ENCODE measurements at regions not wholly inside any gene's neighbourhood (a gene's known extent, or its start where the extent isn't known, plus 50 kb on each side); places are given as distances from the start of the nearest gene placed in this dataset.
"Not testable (repeated sequence)": the region's sequence is repeated elsewhere in the genome, so short reads cannot be mapped to it uniquely, and the experiment has no call there.

- TF ChIP-seq CTCF (IDR thresholded peaks at IDR 0.05; ENCODE audit: insufficient read depth, low read depth, low read length, missing control alignments) = no peak
- H3K4me3 ChIP-seq (ENCODE audit: low read depth, low read length) = no peak overlapping the region
- no peak for DNase-seq (ENCODE audit: low read depth)
These were observed 175.7 kb upstream of the MXRA5 start for GRCh38 chrX:3522101-3522650.

- no peak for TF ChIP-seq CTCF (IDR thresholded peaks at IDR 0.05; ENCODE audit: insufficient read depth, low read depth, low read length, missing control alignments)
- H3K4me3 ChIP-seq (ENCODE audit: low read depth, low read length) = no peak overlapping the region
- DNase-seq (ENCODE audit: low read depth) = no peak
These were observed 174.9 kb upstream of the MXRA5 start for GRCh38 chrX:3521396-3521795.

GRCh38 chrX:3520982-3521381, 174.5 kb upstream of the MXRA5 start:
- no peak overlapping the region for H3K4me3 ChIP-seq (ENCODE audit: low read depth, low read length)
- TF ChIP-seq CTCF (IDR thresholded peaks at IDR 0.05; ENCODE audit: insufficient read depth, low read depth, low read length, missing control alignments) = no peak
- no peak for DNase-seq (ENCODE audit: low read depth)

- TF ChIP-seq CTCF (IDR thresholded peaks at IDR 0.05; ENCODE audit: insufficient read depth, low read depth, low read length, missing control alignments) = no peak
- no peak for DNase-seq (ENCODE audit: low read depth)
These were observed 174.0 kb upstream of the MXRA5 start for GRCh38 chrX:3520458-3520857.

GRCh38 chrX:3519384-3519783, 172.9 kb upstream of the MXRA5 start:
- H3K4me3 ChIP-seq (ENCODE audit: low read depth, low read length) = not testable (repeated sequence)

More at GRCh38 chrX:3520458-3520857, 174.0 kb upstream of the MXRA5 start:
- H3K4me3 ChIP-seq (ENCODE audit: low read depth, low read length) = no peak overlapping the region

GRCh38 chrX:3518870-3519269, 172.4 kb upstream of the MXRA5 start:
- H3K4me3 ChIP-seq (ENCODE audit: low read depth, low read length) = no peak overlapping the region
- TF ChIP-seq CTCF (IDR thresholded peaks at IDR 0.05; ENCODE audit: insufficient read depth, low read depth, low read length, missing control alignments) = no peak
- DNase-seq (ENCODE audit: low read depth) = no peak

More at GRCh38 chrX:3519384-3519783, 172.9 kb upstream of the MXRA5 start:
- DNase-seq (ENCODE audit: low read depth) = not testable (repeated sequence)

- no peak for TF ChIP-seq CTCF (IDR thresholded peaks at IDR 0.05; ENCODE audit: insufficient read depth, low read depth, low read length, missing control alignments)
- no peak overlapping the region for H3K4me3 ChIP-seq (ENCODE audit: low read depth, low read length)
- no peak for DNase-seq (ENCODE audit: low read depth)
These were observed 169.6 kb upstream of the MXRA5 start for GRCh38 chrX:3516051-3516541.
